GM10266 (cell line): ENCODE measurements at regions not wholly inside any gene's neighbourhood (a gene's known extent, or its start where the extent isn't known, plus 50 kb on each side); places are given as distances from the start of the nearest gene placed in this dataset.

Source experiments
- DNase-seq: peaks from one replicate; pipeline ENCODE4 v3.0.0; 2012; ENCODE audit errors: extremely low spot score
- TF ChIP-seq, protein P1 (sequence below): IDR thresholded peaks from 2 replicates; pipeline ENCODE4 v1.5.1; 2012; ENCODE audit warnings: mild to moderate bottlenecking, low read depth; ENCODE audit not compliant: control insufficient read depth, insufficient read depth; ENCODE audit errors: missing control alignments

- no peak for DNase-seq
- TF ChIP-seq, protein P1, sequence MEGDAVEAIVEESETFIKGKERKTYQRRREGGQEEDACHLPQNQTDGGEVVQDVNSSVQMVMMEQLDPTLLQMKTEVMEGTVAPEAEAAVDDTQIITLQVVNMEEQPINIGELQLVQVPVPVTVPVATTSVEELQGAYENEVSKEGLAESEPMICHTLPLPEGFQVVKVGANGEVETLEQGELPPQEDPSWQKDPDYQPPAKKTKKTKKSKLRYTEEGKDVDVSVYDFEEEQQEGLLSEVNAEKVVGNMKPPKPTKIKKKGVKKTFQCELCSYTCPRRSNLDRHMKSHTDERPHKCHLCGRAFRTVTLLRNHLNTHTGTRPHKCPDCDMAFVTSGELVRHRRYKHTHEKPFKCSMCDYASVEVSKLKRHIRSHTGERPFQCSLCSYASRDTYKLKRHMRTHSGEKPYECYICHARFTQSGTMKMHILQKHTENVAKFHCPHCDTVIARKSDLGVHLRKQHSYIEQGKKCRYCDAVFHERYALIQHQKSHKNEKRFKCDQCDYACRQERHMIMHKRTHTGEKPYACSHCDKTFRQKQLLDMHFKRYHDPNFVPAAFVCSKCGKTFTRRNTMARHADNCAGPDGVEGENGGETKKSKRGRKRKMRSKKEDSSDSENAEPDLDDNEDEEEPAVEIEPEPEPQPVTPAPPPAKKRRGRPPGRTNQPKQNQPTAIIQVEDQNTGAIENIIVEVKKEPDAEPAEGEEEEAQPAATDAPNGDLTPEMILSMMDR, result no peak
Observed at GRCh38 chr6:165806126-165806810, 143.2 kb upstream of the PDE10A start.

DNA sequence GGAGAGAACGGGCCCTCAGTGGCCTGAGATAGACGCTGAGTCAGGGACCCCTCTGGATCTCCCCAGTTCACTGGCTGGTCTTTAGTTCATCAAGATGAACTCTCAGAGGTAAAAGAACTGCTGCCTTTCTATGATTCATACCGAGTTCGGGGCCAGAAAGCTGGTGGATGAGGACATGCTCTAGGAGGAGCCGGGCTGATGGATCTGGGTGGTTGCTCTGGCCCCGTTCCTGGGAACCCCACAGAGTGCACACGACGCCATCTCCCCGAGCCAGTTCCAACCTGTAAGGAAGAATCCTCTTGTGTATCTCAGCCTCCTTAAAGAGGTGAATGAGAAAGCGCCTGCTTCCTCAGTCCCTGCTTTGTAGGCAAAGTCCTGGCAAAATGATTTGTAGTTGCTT is 142.6 kb upstream of the PDE10A start:
- TF ChIP-seq, protein P1, result no peak
- no peak for DNase-seq

DNA sequence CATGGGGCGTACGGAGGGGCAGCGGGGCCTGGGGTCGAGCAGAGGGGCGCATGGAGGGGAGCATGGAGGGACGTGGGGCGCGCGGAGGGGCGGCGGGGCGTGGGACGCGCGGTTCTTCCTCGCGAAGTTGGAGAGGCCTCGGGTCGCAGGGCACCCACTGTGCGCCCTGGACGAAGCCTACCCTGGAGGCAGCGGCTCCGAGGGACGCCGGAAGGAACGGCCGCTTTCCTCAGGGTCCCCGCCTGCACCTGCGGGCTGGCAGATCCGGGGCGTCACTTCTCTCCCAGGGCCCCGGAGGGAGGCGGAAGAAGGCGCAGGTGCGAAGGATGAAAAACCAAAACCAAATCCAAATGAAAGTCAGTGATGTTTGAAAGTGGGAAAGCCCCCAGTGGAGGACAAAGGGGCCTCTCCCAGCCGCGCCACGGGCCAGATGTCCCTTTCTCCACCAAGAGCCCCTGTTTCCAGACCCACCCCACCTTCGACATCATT is 142.1 kb upstream of the PDE10A start:
- TF ChIP-seq, protein P1, result no peak
- DNase-seq, result no peak

DNA sequence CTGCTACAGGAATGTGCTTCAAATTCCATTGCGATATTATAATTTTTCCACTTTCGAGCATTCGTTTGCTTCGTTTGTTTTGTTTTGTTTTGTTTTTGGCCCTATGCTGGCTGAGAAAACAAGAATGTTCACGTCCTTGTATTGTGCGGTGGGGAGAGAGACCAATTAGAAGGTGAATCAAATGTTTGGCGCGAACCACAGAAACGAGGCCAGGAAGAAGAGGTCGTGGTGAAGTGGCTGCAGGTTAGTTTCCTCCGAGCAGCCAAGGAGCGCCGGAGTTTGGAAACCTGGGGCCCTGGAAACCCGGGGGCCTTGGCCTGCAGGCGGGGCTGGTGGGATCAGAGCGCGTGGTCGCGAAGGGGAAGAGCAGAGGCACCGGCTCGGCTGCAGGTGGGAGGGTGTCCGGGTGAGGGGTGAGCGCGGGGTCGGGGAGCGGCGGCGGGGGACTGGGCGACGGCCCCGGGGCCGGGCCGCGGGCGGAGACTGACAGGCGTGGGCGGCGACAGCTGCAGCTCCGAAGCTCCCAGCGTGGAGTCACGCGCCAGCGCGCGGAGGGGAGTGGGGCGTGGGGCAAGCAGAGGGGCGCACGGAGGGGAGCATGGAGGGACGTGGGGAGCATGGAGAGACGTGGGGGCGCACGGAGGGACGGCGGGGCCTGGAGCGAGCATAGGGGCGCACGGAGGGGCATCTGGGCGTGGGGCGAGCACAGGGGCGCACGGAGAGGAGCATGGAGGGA is 141.5 kb upstream of the PDE10A start:
- no peak for DNase-seq
- TF ChIP-seq, protein P1, result no peak

DNA sequence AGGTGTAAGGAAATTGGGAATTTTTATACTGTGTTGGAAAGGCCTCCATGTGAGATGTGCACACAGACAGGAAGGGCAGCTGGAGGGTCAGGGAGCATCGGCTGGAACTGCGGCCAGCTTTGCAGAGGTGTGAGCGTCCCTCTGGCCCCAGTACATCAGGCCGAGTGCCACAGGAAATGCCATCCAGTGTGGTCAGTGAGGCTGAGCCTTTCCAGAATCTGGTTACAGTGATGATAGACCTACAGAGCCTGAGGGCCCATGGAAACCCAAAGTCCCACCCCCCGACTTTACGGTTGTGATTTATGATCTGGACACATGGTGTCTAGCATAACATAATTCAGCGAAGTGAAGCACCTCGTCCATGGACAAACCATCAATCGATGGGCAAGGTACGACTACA is 137.3 kb upstream of the PDE10A start:
- DNase-seq, result no peak
- TF ChIP-seq, protein P1, result no peak

- no peak for DNase-seq
- TF ChIP-seq, protein P1, result no peak
Observed at GRCh38 chr6:165799391-165800153, 136.5 kb upstream of the PDE10A start.
